HG03571 (cell line): ENCODE measurements at regions not wholly inside any gene's neighbourhood (a gene's known extent, or its start where the extent isn't known, plus 50 kb on each side); places are given as distances from the start of the nearest gene placed in this dataset.
"Not testable (repeated sequence)": the region's sequence is repeated elsewhere in the genome, so short reads cannot be mapped to it uniquely, and the experiment has no call there.

Experiments used
- ATAC-seq: cut with Tn5 transposase; IDR thresholded peaks from one replicate; pipeline ENCODE4 v1.9.1; 2021; ENCODE audit not compliant: unreplicated experiment

DNA sequence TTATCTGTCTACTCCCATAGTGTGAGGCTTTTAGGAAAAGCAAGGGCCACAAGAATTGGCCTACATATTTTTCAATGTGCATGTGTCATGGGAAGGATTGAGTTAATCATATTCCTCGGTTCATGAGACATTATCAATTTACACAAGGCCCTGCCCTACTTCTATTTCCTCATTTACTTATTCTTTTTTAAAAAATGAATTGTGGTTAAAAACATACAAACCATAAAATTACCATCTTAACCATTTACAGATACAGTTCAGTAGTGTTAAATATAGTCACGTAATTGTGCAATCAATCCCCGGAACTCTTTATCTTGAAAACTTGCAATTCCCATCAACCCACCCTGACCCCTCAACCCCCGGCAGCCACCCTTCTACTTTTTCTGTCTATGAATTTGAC, 284.0 kb upstream of the GADL1 start:
- no peak for ATAC-seq

DNA sequence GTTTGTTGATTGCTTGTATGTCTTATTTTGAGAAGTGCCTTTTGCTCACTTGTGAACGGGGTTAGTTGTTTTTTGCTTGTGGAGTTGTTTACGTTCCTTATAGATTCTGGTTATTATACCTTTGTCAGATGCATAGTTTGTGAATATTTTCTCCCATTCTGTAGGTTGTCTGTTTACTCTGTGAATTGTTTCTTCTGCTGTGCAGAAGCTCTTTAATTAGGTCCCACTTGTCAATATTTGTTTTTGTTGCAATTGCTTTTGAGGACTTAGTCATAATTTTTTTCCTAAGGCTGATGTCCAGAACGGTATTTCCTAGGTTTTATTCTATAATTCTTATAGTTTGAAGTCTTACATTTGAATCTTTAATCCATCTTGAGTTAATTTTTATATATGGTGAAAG, 285.3 kb upstream of the GADL1 start:
- ATAC-seq, result no peak

DNA sequence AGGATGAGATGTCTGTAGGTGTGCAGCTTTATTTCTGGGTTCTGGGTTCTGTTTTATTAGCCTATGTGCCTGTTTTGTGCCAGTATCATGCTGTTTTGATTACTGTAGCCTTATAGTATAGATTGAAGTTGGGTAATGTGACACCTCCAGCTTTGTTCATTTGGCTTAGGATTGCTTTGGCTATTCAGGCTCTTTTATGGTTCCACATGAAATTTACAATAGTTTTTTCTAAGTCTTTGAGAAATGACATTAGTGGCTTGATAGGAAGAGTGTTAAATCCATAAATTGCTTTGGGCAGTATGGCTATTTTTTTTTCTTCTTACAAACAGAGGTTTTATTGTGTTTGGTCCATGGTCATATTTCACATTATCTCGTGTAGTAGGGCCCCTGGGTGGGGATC, 285.8 kb upstream of the GADL1 start:
- no peak for ATAC-seq

DNA sequence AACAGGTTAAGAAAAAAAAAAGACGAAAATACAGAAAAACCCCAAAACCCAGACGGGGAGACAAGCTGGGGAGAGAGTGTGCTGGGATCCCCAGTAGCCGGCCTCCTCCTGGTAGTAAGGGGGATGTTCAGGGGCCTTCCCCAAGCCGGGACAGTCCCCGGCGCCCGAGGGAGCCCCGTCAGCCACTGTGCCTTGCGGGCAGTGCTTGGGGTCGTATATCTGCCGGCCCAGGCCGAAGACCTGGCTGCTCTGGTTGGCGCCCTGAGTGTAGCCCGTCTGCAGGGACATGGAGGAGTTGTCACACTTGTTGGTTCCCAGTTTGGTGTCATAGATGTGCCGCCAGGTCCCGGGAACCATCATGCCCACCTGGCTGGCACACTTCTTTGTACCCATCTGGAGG, 287.2 kb upstream of the GADL1 start:
- ATAC-seq, result no peak

DNA sequence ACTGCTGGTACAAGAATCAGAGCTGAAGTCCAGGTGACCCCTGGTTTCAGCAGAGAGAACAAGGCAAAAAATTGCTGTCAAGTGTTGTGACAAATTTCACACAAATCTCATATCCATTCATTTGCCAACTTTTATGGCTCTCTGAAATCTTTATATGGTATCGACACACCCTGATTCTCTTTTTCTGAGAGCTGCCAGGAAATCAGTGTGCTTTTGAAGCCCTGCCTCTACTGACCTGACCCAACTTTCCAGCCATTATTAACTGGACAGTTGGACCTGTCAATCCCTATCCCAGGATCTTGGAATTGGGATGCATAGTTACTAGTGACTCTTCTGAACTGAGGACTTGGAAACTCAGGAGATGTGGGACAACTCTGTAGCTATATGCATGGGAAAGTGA, 288.2 kb upstream of the GADL1 start:
- no peak for ATAC-seq

DNA sequence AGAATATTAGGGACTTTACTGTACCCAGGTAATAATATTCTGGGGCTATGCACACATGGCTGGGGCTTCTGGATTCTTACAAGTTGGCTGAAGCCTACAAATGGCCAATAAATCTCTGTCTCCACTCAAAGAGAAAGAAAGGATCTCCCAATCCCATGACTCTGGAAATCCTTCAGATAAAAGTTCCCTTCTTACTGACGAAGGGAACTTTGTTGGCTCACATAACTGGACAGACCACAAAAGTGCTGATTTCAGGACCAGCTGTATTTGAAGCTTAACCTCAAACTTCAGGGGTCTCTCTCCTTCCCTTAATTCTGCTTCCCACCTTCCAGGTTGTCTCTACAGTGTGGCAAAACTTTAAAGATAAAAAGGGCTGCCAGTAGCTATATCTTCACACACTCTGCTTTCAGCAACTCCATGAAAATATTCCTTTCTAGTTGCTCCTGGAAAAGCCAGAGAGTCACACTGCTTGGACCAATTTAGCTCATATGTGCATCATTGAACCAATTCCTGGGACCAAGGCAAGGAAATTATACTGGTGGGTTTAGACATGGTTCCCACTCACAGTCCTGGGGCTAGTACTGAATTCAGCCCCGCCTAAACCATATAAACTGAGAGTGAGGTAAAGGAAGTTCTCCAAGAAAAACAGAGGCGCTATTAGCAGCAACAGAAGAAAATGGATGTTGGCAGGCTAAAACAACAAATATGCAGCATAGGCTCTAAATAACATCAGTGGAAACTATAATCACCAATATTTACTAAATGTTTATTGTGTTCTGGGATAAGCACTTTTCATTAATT, 290.0 kb upstream of the GADL1 start:
- ATAC-seq, result no peak

DNA sequence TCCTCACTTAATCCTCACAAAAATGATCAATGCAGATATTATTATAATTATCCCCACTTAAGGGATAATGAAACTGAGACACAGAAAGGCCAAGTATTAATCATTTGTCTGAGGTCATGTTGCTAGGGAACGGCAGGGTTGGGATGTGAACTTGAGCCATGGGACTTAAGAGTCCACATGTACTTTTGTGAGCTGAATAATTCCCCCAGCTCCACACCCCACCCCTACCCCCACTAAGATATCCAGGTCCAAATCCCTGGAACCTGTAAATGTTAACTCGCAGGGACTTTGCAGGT, 290.5 kb upstream of the GADL1 start:
- ATAC-seq, result no peak

DNA sequence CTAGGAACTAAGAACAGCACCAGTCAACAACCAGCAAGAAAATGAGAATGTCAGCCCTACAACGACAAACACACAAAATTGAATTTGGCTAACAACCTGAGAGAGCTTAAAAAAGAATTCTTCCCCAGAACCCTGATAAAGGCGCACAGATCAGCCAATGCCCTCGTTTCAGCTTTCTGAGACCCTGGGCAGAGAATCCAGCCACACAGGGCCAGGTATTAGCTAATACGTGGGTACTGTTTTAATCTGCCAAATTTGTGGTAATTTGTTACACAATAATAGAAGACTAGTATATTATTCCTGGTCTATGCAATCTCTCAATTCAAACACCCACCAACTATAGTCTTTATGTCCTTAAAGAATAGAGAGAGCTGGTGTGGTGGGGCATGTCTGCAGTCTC, 291.6 kb upstream of the GADL1 start:
- ATAC-seq, result no peak

DNA sequence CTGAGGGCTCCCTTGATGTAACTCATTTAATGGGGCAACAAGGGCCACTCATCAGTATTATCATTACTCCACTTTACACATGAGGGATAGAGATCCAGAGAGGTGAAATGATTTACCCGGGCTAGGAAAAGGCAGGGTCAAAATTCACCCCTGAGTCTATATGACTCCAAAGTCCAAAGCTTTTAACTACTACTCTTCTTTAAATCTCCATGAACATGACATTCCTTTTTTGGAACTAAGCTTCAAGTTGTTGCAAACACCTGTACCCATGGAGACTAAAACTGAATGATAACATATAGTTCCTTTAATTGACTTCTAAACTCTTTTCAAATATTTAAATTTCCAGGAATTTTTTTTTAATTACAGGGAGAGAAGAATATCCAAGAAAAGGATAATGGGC, 292.9 kb upstream of the GADL1 start:
- ATAC-seq, result no peak

DNA sequence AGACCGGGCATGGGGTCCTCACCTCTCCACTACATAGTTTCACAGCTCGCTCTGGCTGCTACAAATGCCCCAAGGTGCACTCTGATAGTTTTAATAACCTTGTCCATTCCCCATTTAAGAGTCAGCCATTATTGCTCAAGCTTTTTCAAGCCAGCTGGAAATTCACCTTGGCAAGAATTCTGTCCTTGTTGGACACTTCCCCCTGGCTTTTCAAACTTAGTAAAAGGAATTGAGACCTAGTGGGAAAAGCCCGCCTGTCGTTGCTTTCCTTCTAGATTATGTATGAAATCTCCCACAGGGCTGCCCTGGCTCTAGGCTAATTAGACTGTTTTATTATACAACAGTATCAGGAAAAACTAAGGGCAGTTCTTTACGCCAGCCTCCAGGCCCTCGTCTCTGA, 293.7 kb upstream of the GADL1 start:
- ATAC-seq, result no peak

DNA sequence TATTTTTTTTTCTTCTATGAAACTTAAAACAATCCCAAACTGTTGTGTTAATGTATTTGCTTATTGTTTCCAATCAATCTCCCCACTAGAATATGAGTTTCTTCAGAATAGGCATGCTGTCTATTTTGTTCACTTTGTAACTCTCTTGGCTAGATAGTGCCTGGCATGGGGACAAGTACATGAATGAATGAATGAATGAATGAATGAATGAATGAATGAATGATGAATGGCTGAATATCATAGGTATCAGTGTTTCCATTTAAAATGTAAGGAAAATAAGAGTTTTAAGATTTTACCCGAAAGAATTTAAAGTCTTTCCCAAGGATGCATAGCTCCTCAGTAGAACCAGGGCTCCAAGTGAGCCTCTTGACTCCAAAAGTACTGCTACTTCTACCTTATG, 294.9 kb upstream of the GADL1 start:
- ATAC-seq, result no peak

DNA sequence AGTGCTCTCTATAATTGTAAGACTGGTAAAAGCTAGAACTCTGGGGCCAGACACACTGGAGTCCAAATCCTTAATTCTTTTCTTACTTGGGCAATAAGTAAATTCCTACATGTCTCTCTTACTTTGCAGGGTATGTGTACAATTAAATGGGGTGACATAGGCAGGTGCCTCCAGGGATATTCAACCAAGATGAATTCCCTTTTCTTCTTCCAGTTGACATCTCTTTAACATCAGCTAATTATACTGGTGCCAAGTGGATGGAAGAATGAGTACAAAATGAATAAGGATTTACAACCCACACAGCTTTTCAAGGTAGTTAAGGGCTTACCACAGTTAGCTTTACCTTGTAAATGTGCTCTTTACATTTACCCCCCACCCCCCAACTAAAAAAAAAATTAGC, 295.5 kb upstream of the GADL1 start:
- no peak for ATAC-seq

DNA sequence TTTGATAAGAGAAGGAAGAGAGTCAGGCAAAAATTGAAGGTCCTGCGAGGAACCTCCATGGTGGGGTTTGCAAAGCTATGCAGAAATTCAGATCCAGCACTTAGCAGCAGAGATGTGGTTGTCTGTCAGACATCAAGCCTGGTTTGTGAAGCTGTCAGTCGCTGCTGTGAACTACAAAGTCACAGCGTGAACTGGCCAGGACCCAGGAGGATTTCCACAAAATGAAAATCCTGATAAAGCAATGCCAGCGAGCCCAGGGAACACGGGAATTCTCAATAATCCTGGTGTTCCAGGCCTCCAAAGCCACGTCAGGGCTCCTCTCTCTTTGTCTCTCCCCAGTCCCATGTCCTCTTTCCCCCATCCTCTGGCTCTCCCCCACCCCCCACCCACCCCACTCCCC, 296.9 kb upstream of the GADL1 start:
- ATAC-seq, result no peak

DNA sequence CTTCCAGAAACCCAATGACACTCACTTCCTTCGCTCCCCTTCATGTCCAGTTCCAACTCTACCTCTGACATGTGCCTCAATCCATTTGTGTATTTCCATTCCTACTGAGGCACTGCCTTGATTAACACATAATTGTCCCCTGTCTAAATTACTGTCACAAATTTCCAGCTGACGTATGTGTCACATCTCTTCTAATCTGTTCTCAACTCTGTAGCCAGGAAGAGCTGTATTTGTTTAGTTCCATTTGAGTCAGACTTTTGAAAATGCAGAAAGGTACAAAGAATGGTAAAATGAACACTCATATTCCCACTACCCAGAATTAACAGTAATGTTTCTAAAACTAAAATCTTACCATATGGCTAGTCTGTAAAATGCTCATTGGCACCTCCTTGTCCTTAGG, 299.0 kb upstream of the GADL1 start:
- ATAC-seq, result no peak

DNA sequence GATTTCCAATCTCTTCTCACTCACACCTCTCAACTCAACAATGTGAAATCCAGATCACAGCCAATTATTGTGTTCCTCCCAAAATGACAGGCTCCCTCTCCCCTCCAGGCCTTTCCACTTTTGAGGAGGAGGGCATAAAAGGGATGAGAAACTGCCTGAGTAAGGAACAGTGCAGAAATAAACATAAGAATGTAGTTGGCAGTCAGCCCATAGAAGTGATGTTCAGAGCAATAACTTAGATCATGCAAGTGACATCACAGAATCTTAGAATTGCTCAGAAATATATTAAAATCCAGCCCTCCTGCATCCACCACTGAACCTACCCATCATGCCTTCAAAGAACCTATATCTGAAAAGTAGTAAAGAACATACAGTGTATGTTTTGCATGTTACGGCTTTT, 299.4 kb upstream of the GADL1 start:
- ATAC-seq, result no peak

DNA sequence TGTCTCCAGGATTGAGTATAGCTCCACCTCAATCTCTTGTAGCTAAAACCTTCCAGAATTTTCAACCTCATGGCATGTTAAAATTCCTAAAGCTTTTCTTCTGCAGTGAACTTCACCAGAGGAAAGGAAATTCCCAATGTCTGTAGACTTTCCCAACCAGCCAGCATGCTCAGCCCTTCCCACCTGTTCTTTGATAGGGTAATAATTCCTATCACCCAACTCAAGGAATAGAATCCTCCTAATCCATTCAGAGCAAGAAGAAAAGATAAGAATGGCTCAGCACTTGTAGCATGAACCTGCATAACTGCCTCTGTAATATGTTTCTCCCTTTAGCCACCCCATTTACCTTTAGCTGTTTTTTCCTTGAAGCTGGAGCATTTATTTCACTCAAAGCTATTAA, 301.8 kb upstream of the GADL1 start:
- no peak for ATAC-seq

DNA sequence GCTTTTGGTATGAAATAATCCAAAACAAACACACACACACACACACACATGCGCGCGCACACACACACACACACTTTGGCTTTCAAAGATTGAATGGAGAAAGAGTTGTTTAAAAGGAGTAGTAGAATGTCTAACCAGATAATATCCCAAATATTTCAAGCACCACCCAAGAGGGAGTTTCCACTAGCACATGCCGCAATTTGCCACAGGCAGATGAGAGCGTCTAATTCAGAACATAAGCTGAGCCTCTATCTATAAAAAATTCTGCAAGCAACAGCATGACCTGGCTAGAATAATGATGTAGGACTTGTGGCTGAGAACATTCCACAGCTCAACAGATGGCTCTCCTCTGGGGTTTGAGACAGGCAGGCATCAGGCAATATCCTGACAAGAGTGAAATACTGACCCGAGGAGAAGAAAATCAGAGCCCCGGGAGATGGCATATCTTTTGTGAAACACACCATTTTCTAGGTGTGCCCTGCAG, 302.5 kb upstream of the GADL1 start:
- no peak for ATAC-seq

DNA sequence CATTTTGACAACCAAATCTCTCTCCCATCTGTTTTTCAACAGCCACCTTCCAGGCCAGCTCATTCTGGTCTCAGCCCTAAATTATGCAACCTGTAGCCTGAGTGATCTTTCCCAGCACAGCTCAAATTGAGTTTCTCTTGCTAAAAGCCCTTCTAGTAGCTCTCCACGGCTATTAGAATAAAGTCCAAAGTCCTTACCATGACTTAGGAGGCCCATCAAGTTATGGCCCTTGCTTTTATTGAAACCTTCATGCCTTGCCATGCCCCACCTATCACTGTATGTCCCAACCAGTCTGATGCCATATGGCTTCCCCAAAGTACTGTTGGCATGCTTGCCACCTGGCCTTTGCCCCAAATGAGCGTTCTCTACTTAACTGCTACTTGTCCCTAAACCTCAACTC, 303.5 kb upstream of the GADL1 start:
- ATAC-seq, result no peak

DNA sequence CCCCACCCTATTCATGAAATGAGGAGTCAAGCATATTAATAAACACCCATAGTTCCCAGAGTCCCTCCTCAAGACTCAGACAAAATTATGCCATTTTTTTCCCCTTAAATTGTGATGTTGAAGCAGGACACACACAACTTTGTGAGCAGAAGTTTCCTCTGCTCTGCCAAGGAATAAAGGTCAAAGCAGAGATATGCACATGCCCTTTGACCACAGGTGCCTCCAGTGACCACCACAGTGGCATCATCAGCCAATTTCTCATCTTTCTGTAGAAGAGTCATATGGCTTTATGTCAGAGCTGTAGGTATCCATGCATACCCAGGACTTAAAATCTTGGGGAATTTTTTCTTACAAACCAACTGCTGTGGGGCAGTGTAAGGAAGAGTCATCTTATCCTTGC, 304.4 kb upstream of the GADL1 start:
- no peak for ATAC-seq

DNA sequence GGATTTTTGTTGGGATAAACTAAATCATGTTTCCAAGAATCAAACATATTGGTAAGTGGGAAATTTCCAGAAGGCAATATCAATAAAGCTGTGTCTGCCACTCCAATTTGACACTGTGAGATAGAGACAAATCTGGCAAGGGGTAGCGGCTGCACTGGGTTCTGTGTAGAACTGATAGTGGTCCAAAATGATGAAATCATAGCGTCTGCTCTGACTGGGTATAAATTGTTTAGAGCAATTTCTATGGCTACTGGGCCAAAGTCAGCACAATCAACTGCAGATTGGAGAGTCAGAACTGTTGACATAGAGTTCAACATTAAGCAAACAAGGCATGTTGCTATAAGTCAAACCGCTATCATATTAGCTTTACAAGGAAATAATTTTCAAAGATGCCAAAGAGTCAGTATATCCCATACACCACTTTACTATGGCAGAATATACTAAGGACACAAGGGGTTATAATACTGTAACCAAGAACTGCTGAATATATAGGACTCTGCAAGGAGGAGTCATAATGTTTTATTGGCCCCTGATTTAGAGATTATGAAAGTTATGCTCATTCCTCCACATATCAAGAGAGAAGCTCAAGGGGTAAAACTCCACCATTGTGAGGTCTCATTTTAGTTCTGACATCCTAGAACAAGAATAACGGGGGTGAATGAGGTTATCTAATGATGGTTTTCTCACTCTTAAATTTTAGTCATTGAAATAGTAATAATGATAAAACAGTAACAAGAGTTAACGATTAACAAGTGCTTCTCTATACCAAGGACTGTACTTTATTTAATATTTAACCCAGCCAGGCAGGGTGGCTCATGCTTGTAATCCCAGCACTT, 309.7 kb upstream of the GADL1 start:
- ATAC-seq, result no peak

DNA sequence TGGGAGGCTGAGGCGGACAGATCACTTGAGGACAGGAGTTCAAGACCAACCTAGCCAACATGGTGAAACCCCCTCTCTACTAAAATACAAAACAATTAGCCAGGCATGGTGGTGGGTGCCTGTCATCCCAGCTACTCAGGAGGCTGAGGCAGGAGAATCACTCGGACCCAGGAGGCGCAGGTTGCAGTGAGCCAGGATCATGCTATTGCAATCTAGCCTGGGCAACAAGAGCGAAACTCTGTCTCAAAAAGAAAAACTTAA, 310.3 kb upstream of the GADL1 start:
- not testable (repeated sequence) for ATAC-seq

DNA sequence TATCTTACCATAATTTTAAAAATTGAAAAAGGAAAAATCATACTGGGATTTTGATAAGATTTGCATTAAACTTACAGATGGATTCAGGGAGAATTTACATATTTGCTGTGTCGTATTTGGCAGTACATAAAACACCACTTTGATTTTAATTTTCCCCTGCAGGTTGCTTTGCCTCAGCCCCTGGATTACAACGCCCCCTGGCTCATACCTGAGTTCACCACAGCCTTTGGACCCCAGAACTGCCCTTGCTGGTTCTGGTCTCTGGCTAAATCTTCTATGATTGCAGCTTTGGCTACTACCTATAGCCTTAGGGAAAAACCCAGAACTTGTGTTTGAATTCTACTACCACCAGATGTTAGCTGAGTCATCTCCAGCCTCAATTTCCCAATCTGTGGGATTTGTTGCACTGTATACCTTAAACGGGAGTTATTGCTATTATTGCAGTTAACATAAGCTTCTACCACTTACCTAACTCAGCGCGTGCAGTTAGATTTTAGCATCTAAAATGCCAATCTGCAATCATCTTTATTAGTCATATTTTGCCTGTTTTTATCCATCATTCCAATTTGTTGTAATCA, 315.7 kb upstream of the GADL1 start:
- ATAC-seq, result no peak
